ENCODE measurements at regions not wholly inside any gene's neighbourhood (a gene's known extent, or its start where the extent isn't known, plus 50 kb on each side); places are given as distances from the start of the nearest gene placed in this dataset.

GRCh38 chr4:148680884-148681283 lies 238.7 kb upstream of the NR3C2 start:
- no peaks in the 10 kb centered on the region for H3K9me3 ChIP-seq (ENCODE audit: control insufficient read depth, low read depth, low read length)
- H3K79me2 ChIP-seq (ENCODE audit: control insufficient read depth, insufficient read depth, low read length): no peaks in the 10 kb centered on the region
- dilution Hi-C loops (cut with MboI; ENCODE audit: extremely low pct_ligation_motif_present, low sequenced_read_pairs): no loop called here
- no peaks in the 10 kb centered on the region for H4K20me1 ChIP-seq (ENCODE audit: control insufficient read depth, extremely low read depth, insufficient read depth, low read length)
- H3K27ac ChIP-seq (ENCODE audit: control insufficient read depth, insufficient read depth, low read length): no peak overlapping the region
- H3K9ac ChIP-seq (ENCODE audit: control insufficient read depth, extremely low read depth, insufficient read depth, low read length): no peak overlapping the region
- H3K36me3 ChIP-seq (ENCODE audit: control insufficient read depth in 2 of 2, extremely low read depth in 1 of 2, insufficient read depth in 2 of 2, low read length in 2 of 2): no peaks in the 10 kb centered on the region
- H3K4me1 ChIP-seq (ENCODE audit: control insufficient read depth, extremely low read depth, insufficient read depth, low read length): no peaks in the 10 kb centered on the region
- no peak for TF ChIP-seq EZH2 (IDR thresholded peaks at IDR 0.05; ENCODE audit: low read length)
- no peak for TF ChIP-seq CTCF (optimal IDR thresholded peaks at IDR 0.05 in 1 of 3, IDR thresholded peaks at IDR 0.05 in 1 of 3, conservative IDR thresholded peaks at IDR 0.05 in 1 of 3; ENCODE audit: extremely low read depth in 1 of 3, insufficient read depth in 2 of 3, low read length in 3 of 3)
- DNase-seq (ENCODE audit: low read depth, low spot score) (no peak), FAIRE-seq (no peak)
- no peaks in the 10 kb centered on the region for H3K27me3 ChIP-seq (ENCODE audit: control insufficient read depth, extremely low read depth, insufficient read depth, low read length)
- H3K9me1 ChIP-seq (ENCODE audit: control insufficient read depth, extremely low read depth, insufficient read depth, low read length): no peaks in the 10 kb centered on the region
- H2AFZ ChIP-seq (ENCODE audit: control insufficient read depth, low read length): no peak overlapping the region
- H3K4me2 ChIP-seq (ENCODE audit: control insufficient read depth, extremely low read depth, insufficient read depth, low read depth, low read length): no peak overlapping the region
- no peak overlapping the region for H3K4me3 ChIP-seq (ENCODE audit: control insufficient read depth in 2 of 3, extremely low read depth in 1 of 3, insufficient read depth in 2 of 3, low read depth in 1 of 3, low read length in 3 of 3)

- Histone ChIP-seq H3K79me2 (ENCODE audit: control insufficient read depth, insufficient read depth, low read length) (no peaks in the 10 kb centered on the region), H3K36me3 (ENCODE audit: control insufficient read depth in 2 of 2, extremely low read depth in 1 of 2, insufficient read depth in 2 of 2, low read length in 2 of 2) (no peaks in the 10 kb centered on the region), H3K9ac (ENCODE audit: control insufficient read depth, extremely low read depth, insufficient read depth, low read length) (no peak overlapping the region), H3K4me2 (ENCODE audit: control insufficient read depth, extremely low read depth, insufficient read depth, low read depth, low read length) (no peak overlapping the region), H3K4me3 (ENCODE audit: control insufficient read depth in 2 of 3, extremely low read depth in 1 of 3, insufficient read depth in 2 of 3, low read depth in 1 of 3, low read length in 3 of 3) (no peak overlapping the region), H3K9me3 (ENCODE audit: control insufficient read depth, low read depth, low read length) (no peaks in the 10 kb centered on the region), H3K27me3 (ENCODE audit: control insufficient read depth, extremely low read depth, insufficient read depth, low read length) (no peaks in the 10 kb centered on the region), H2AFZ (ENCODE audit: control insufficient read depth, low read length) (no peak overlapping the region), H4K20me1 (ENCODE audit: control insufficient read depth, extremely low read depth, insufficient read depth, low read length) (no peaks in the 10 kb centered on the region), H3K27ac (ENCODE audit: control insufficient read depth, insufficient read depth, low read length) (no peak overlapping the region), H3K4me1 (ENCODE audit: control insufficient read depth, extremely low read depth, insufficient read depth, low read length) (no peaks in the 10 kb centered on the region), H3K9me1 (ENCODE audit: control insufficient read depth, extremely low read depth, insufficient read depth, low read length) (no peaks in the 10 kb centered on the region)
- DNase-seq (ENCODE audit: low read depth, low spot score): no peak
- FAIRE-seq: no peak
- no peak for TF ChIP-seq EZH2 (IDR thresholded peaks at IDR 0.05; ENCODE audit: low read length)
- no peak for TF ChIP-seq CTCF (optimal IDR thresholded peaks at IDR 0.05 in 1 of 3, IDR thresholded peaks at IDR 0.05 in 1 of 3, conservative IDR thresholded peaks at IDR 0.05 in 1 of 3; ENCODE audit: extremely low read depth in 1 of 3, insufficient read depth in 2 of 3, low read length in 3 of 3)
- dilution Hi-C loops (cut with MboI; ENCODE audit: extremely low pct_ligation_motif_present, low sequenced_read_pairs): no loop called here
Observed at GRCh38 chr4:148676344-148676743, 234.1 kb upstream of the NR3C2 start.
